ENCODE measurements at regions not wholly inside any gene's neighbourhood (a gene's known extent, or its start where the extent isn't known, plus 50 kb on each side); places are given as distances from the start of the nearest gene placed in this dataset.

DNA sequence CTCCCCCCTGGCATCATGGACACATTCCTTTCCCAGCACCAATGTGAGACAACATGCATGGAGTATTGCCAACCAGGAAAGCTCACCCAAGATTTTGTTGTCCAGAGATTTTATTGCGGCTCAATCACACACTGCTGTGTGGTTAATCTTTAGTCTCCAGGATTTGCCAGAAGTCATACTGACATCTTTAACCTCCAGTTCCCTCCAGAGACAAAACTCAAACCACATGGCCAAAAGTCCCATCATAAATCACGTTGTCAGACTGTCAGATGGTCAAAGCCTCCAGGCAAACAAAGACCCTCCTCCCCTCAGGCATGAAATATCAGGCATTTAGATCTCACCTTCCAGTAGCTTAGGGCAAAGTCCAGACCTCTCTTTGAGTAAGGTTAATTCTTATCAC is 97.3 kb upstream of the OPRM1 start:
- TF ChIP-seq SIN3A (IDR thresholded peaks at IDR 0.05; ENCODE audit: borderline replicate concordance, insufficient read depth, low read length) (no peak), TAF1 (IDR thresholded peaks at IDR 0.05; ENCODE audit: borderline replicate concordance, insufficient read depth, low read length) (no peak), POLR2AphosphoS5 (IDR thresholded peaks at IDR 0.05; ENCODE audit: low read depth, low read length) (no peak), REST (IDR thresholded peaks at IDR 0.05; ENCODE audit: insufficient read depth in 1 of 2, low read depth in 2 of 2, low read length in 2 of 2) (no peak), FOXP2 (optimal IDR thresholded peaks at IDR 0.05; ENCODE audit: borderline replicate concordance, extremely low read depth, extremely low read length, insufficient read depth) (no peak)

Measured in PFSK-1 (cell line).